HG03159 (cell line): ENCODE measurements at regions not wholly inside any gene's neighbourhood (a gene's known extent, or its start where the extent isn't known, plus 50 kb on each side); places are given as distances from the start of the nearest gene placed in this dataset.
"Not testable (repeated sequence)": the region's sequence is repeated elsewhere in the genome, so short reads cannot be mapped to it uniquely, and the experiment has no call there.

Experiments
- ATAC-seq: cut with Tn5 transposase; IDR thresholded peaks from one replicate; pipeline ENCODE4 v1.9.1; 2021; ENCODE audit warnings: mild to moderate bottlenecking, moderate library complexity; ENCODE audit not compliant: unreplicated experiment

DNA sequence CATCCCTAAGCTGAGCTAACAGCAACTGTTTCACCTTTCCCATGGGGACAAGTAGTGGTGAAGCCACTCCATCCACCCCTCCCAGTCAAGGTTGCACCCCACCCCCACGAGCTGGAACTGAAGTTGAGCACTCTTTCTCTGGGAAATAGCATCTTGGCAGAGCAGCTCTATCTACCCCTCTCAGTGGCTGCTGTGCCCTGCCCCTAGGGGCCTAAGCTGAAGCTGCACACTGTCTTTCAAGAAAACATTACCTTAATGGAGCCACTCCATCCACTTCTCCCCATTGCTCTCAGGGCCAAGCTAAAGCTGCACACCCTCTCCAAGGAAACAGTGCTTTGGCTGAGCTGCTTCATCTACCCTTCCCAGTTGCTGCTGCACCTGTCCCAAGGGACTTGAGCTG, 170.6 kb upstream of the CCDC196 start:
- ATAC-seq, result no peak

DNA sequence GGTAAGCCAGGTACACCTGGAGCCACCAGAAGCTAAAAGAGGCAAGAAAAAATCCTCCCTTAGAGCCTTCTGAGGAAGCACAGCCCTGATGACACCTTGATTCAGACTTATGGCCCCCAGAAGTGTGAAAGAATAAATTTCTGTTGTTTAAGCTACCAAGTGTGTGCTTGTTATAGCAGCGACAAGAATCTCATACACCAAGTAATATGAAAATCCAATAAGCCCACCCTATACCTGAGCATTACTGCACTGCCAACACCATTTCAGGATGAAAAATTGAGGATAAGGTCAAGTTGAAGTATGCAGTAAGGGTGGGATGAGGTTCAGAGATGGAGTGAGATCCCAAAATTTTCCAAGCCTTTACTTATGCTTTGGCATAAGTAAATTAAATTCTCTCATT, 163.6 kb upstream of the CCDC196 start:
- ATAC-seq, result no peak

DNA sequence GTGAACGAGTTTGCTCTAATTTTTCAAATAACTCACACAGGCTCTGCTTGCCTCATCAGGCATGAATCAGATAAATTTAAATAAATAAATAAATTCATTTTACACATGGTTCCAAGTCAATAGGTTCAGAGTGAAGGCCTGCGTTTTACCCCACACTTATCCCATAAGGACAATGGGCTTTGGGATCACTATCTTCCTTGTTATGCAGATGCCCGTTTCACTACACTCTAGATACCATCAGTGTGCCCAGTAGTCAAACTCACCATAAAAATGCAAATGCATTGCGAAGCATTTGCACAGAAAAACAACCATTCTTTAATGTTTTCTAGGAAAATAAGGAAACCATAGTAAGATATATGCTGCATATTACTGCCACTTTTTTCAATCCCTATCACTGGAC, 155.9 kb upstream of the CCDC196 start:
- no peak for ATAC-seq

DNA sequence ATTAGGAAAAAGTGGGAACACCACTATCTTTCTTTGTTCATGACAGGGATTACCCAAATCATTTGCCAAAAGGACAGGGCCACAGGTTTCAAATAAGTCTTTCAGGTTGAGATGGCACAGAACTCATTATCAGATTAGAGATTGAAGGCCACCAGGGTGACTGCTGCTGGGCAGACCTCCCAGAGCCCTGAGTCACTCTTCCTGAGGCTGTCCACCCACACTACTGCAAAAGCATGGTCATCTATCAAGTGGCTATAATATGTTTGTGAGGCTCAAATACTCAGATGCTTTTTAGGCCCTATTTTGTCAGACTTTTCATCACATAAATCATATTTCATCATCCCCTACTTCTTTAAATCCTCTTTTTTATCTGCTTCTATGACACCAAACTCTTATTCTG, 155.3 kb upstream of the CCDC196 start:
- no peak for ATAC-seq

DNA sequence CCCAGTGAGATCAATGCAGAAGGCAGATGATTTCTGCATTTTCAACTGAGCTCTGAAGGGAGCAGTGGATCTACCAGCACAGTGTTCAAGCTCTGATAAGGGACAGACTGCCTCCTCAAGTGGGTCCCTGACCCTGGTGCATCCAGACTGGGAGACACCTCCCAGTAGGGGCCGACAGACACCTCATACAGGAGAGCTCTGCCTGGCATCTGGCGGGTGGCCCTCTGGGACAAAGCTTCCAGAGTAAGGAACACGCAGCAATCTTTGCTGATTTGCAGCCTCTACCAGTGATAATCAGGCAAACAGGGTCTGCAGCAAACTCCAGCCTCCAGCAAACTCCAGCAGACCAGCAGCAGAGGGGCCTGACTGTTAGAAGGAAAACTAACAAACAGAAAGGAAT, 152.9 kb upstream of the CCDC196 start:
- not testable (repeated sequence) for ATAC-seq

DNA sequence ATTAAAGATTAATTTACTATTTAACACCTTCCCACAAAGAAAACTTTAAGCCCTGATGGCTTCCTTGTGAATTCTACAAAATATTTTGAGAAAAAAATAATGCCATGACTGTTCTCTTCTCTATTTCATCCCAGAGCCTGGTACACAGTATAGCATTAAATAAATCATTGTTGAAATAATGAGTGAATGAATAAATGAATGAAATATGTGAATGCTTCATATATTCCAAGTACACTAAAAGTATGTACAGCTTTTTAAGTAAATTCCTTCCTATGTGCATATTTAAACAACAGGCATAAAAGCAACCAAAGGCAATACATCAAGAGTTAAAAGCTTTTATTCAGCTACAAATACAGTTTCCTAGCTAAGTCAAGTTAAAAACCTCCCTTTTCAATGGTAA, 144.9 kb upstream of the CCDC196 start:
- ATAC-seq, result no peak

DNA sequence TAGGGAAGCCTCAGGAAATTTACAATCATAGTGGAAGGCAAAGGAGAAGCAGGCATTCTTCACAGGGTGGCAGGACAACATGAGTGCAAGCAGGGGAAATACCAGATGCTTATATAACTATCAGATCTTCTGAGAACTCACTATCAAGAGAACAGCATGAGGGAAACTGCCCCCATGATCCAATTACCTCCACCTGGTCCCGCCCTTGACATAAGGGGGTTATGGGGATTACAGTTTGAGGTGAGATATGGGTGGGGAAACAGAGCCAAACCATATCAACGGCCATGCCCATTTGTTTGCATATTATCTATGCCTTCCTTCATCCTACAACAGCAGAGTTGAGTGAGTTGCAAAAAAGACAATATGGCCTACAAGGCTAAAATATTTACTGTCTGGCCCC, 140.2 kb upstream of the CCDC196 start:
- no peak for ATAC-seq

DNA sequence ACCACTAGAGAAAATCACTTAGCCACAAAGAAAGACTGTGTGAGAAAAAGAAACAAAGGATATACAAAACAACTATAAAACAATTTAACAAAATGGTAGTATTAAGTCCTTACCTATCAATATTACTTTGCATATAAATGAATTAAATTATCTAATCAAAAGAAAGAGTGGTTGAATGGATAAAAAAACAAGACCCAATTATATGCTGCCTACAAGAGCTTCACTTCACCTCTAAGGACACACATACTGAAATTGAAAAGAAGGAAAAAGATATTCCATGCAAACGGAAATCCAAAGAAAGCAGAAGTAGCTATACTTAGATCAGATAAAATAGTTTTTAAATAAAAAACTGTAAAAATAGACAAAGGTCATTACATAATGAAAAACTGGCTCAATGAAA, 134.9 kb upstream of the CCDC196 start:
- ATAC-seq, result no peak

DNA sequence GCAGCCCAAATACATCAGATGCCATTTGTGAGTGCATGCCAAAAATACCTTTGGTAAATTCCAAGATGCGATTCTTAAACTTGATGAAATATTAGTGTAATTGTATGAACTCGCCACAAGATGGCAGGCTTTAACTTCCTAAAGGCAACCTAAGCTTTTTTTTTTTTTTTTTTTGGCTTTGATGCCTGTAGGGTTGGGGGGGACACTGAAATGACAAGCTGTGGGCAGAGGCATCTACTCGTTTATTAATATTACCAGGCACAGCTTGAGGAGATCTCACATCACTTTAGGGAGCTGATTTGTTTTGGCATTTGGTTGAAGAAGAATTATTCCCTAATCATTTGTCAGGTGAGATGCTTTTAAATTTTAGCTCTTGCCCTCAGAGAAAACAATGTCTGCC, 126.7 kb upstream of the CCDC196 start:
- no peak for ATAC-seq

DNA sequence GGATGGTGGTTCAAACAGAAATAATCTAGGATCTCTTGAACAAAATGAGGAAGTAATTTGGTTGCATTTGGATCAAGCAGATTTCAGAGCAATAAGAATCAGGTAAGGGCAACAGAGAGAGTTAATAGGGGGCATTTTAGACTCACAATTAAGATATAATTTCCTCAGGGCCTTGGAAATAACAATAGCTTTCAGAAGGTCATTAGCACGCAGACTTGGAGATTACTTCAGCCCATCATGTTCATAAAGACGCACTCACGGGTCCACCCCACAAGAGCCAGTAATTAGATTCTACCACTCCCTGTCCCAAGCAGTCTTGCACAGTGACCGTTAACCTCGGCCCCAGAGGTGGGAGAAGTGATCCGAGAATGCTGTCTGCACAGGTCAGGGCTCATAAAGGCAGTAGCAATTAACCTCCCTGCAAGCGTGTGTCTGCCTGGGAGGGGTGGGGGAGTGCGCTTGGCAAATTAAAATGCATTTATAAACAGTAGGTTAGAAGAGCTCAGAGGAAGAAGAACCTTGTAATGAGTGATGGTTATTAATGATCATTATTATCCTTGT, 125.7 kb upstream of the CCDC196 start:
- ATAC-seq, result no peak

DNA sequence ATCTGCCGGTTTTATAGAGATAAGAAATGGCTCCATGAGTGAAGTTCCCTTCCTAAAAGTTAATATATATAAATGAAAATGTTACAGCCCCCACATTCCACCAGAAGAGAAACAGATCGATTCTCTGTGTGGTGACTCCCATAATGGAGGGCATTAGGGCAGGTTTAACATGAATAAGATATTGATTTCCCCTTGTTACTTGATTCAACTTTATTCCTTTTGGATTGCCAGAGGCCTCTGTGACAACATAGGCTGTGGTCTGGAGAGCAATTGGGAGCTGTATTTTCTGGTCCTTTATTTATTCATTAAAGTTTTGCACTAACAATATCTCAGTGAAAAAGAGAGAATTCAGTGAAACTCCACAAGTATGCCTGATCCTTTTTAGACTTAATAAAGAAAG, 125.2 kb upstream of the CCDC196 start:
- ATAC-seq, result no peak

DNA sequence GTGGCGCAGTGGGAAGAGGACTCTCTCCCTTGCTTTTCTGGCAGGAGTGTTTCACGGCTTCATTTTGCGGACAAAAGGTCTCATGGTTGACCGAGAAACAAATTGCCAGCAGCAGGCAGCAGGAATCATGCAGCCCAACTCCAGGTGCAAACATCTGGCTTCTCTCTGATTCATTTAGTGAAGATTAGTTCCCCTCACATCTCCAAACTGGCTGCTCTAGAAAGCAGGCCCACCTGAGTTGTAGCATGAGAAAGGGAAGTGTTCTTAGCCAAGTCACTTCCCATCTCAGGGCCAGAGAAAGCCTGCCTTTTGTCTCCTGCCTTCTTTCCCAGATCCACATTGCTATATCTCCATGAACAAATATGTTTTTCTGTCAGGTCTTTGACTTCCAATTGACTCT, 120.8 kb upstream of the CCDC196 start:
- no peak for ATAC-seq

DNA sequence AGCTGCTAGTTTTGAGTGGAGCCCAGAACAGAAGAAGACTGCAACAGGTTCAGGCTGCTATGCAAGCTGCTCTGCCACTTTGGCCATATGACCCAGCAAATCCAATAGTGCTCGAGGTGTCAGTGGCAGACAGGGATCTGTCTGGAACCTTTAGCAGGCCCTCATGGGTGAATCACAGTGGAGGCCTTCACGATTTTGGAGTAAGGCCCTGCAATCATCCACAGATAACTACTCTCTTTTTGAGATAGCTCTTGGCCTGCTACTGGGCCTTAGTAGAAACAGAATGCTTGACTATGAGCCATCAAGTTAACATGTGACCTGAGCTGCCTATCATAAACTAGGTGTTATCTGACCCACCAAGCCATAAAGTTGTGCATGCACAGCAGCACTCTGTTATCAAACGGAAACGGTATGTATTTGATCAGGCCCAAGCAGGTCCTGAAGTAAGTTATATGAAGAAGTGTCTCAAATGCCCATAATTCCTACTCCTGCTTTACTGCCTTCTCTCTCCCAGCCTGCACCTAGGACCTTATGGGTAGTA, 116.9 kb upstream of the CCDC196 start:
- no peak for ATAC-seq

DNA sequence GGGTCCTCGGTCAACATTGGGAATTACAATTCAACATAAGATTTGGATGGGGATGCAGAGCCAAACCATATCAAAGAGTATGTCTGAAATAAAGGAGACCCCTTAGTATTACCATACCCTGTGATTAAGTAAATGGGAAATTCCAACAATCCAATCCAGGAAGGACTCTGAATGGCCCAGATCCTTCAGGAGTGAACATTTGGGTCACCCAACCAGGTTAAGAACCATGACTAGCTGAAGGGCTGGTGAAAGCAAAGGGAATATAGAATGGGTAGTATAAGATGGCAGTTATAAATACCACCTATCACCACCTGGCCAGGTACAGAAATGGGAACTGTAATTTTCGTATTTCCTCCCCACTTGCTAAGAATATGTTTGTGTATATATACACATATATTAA, 114.4 kb upstream of the CCDC196 start:
- no peak for ATAC-seq

DNA sequence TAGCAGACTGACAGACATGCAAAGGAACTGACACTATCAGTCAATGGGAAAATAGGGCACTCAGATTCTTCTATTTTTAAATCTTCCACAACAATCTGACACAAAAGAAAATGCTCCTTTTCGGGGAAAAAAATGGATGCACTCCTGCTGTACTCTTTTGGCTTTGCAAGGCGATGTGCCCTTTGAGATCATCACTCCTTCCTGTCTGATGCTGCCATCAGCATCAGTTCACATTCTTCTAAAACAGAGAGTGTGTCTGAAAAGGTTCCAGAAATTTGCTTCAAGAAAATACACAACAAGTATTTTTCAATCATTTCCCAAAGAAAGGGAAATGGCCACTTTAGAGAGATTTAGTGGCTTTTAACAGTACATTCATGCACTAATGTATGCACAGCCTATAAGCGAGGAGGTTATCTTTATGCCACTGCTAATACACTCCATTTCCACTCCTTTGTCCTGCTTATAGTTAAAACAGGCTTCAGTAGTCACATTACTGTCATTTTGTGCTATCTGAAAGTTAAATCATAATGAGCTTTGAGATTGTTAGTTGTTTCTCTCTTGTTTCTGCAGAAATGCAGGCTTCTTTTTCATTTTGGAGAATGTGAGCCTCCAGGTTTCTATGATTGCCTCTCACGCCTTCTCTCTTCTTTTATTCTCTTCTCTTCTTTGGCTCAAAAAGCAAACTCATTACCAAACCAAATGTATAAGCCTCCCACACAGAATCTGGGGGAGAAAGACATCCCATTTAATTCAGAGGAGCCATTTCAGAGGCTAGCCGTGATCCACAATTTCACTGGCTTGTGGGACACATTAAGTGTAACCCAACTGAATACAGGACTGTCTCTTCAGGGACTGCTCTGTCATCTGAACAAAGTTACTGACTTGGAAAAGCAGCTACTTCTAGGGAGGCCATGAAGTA, 110.9 kb upstream of the CCDC196 start:
- no peak for ATAC-seq

DNA sequence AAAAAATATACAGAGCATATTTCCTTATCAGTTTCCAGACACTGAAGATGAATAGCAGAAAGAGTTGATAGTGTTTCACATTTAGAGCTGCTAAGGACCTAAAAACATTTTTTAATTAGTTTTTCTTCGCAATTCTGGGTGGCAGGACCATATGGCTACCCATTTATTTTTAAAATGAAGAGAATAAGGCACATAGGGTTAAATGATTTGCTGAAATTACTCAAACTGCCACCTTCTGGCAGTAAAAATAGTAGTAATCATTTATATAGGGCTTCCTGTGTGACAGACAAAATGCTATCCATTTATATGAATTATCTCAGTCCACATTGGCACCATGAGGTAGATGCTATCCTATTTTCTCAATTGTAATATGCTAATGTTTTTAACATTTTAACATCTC, 108.6 kb upstream of the CCDC196 start:
- no peak for ATAC-seq

DNA sequence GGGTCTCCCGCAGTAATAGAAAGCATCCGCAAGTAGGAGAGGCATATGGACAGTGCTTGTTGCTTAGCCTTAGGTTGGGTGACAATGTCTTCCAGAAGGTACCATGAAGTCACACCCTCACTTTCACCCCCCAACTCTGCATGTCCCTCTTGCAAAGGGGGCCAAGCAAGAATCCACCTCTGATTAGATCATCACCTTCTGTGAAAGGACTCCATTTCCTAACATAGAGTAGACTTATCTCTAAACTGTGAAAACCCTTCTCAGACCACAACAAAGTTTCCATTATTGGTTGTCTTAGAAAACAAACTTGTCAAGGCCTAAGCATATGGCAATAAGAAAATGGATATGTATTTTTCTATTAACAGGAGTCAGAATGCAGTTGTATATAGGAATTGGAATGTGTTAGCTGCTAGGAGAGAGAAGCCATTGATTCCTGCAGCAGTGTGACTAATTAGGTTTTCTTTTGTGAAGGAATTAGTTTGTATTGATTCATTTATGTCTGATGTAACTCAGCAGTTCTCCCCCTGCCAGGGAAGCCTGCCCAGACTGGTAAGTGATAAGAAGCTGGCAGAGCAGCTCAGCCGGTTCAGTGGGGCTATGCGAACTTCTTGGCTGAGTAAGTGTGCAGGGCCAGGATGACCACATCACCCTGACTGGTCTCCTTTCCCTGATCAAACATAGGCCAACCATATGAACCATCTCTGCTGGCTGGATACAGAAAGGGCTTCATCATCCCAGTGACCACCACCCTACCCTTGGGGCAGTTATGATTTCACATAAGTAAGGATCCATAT, 107.3 kb upstream of the CCDC196 start:
- ATAC-seq, result no peak

DNA sequence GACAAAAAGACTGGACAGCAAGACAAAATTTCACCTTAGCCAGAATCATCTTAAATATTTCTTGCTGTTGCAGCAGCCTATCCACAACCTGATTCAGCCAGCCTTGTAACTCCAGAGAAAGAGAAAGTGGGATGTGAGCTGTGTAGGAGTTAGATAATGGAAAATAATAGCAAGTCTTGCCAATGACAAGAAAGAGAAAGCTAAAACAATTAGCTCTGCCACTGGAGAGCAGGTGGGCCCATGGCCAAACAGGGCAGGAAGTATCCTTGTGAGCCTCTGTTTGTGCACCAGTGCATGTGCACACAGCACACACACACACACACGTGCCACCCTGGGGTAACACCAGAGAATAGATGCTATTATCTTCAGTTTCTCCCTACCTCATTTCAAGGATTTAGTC, 106.0 kb upstream of the CCDC196 start:
- no peak for ATAC-seq

DNA sequence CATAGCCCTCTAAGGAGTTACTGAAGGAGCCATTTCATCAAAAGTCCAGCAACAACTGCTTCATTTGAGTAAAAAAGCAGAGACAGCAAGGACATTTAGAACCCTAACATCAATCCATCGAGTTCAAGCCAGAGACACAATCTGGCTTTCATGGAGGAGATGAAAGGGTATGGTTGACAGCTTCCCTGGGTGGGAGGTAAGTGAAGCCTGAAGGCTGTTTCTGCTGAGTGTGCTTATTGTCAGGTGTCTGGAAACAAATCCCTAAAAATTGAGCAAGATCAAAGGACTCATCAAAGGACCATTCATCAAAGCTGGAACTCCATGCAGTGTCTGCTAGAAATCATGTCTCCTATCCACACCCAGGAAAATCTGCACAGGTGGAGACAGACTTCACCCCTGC, 104.4 kb upstream of the CCDC196 start:
- ATAC-seq, result no peak

DNA sequence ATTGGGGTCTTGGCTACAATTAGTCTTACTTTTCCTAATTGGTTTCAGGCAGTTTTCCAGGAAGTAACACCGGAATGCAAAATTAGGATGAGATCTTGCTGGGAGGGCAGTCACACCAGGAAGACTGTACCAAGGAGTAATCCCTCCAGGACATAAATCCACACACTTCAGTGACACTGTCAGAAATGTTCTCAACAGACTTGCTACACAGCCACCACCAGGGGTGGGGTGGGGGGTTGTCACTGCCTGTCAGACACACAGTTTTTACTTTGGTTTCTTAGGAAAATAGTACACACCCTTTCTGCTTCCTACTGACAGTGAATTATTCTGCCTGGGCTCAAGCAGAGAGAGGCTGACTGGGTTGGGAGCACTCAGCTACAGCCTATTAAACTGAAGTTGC, 102.9 kb upstream of the CCDC196 start:
- no peak for ATAC-seq

DNA sequence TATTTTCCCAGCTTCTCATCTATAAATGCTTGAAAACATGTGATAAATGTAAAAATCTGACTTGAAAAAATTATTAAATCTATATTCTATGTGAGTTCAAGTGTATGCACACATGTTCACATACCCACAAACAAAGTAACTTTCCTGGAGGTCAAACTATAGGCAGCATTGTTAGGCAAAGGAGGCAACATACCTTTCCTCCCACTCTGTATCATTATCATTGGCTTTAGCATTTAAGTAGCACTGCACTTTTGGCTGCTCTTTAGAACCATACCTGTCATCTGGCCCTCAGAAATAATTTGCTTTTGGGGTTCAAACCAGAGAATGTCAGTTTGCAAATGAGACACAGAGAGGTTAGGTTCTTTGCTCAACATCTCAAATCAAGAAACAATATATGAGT, 102.4 kb upstream of the CCDC196 start:
- no peak for ATAC-seq

DNA sequence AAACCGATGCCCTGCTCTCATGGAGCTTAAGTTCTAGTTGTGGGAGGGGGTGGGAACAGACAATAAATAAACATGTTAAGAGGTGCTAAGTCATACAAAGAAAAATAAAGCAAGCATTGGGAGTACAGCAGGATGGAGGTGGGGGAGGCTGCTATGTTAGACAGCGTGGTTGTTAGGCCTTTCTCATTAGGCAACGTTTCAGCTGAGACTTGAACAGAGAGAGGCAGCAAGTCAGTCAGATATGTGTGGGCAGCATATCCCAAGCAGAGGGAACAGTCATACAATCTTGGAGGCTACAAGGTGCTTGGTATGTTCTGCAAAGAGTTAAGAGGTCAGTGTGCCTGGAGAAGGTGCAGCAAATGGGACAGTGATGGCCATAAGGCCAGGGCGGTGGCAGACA, 97.7 kb upstream of the CCDC196 start:
- ATAC-seq, result no peak
